GM19025 (cell line): ENCODE measurements at regions not wholly inside any gene's neighbourhood (a gene's known extent, or its start where the extent isn't known, plus 50 kb on each side); places are given as distances from the start of the nearest gene placed in this dataset.
"Not testable (repeated sequence)": the region's sequence is repeated elsewhere in the genome, so short reads cannot be mapped to it uniquely, and the experiment has no call there.

Experiments used
- ATAC-seq: cut with Tn5 transposase; IDR thresholded peaks from one replicate; pipeline ENCODE4 v1.9.1; 2021; ENCODE audit warnings: mild to moderate bottlenecking, low read depth, moderate library complexity; ENCODE audit not compliant: unreplicated experiment

DNA sequence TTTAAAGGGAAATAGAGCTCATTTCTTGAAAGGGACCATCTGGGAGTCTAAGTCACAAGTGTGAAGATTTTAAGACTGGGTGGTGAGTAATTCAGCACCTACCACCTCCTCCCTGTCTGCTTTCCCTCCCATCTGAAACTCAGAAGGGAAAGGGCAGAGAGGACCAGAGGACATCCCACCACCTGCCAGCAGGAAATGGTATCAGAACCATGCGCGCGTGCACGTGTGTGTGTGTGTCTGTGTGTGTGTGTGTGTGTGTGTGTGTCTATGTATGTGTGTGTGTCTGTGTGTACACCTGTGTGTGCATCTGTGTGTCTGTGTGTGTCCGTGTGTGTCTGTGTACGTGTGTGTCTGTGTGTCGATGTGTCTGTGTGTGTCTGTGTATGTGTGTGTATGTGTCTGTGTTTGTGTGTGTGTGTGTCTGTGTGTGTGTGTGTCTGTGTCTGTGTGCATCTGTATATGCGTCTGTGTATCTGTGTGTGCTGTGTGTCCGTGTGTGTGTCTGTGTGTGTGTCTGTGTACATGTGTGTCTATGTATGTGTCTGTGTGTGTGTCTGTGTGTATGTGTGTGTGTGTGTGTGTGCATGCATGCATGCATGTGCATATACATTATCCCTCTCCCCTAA lies 76.8 kb downstream of the ZFP36L2 start:
- peak; percentile 72 for ATAC-seq

DNA sequence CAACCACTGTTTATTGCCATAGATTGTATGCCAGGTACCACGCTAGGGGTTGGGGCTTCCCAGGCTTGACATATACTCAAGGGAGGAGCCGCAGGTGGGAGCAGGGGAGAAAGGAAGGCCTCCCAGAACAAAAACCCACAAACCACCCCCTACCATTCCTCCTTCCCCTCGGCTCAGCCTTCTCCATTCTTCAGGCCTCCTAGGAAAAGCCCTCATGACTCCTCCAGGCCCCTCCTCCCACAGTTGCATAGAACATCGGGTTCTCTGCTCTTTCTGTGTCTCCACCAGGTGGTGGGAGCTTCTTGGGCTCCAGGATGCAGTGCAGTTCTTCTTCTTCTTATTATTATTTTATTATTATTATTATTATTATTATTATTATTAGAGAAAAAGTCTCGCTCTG lies 80.3 kb downstream of the ZFP36L2 start:
- no peak for ATAC-seq

DNA sequence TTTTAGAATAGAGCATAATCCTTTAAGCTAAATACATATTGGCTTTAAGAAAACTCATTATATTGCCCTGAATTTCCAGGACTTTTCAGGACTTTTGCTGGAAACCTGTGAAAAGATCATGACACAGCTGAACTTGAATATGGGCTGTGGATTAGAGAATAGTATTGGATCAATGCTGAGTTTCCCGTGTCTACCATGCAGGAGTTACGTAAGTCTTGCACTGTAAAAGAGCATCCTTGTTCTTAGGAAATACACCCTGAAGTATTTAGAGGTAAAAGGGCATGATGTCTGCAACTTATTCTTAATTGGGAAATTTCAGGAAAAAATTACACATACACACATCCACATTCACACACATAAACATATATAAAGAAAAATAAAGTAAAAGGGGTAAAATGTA lies 82.1 kb downstream of the ZFP36L2 start:
- ATAC-seq, result no peak

DNA sequence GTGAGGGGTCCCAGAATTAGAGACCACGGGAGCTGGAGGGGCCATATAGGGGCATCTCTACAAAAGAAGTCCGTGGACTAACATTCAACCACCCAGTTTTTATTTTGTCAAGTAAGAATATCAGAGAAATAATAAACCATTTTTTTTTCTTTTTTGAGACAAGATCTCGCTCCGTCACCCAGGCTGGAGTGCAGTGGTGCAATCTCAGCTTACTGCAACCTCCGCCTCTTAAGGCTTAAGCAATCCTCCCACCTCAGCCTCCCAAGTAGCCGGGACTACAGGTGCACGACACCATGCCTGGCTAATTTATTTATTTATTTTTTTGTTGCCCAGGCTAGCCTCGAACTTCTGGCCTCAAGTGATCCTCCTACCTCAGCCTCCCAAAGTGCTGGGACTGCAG lies 82.7 kb downstream of the ZFP36L2 start:
- ATAC-seq, result no peak

DNA sequence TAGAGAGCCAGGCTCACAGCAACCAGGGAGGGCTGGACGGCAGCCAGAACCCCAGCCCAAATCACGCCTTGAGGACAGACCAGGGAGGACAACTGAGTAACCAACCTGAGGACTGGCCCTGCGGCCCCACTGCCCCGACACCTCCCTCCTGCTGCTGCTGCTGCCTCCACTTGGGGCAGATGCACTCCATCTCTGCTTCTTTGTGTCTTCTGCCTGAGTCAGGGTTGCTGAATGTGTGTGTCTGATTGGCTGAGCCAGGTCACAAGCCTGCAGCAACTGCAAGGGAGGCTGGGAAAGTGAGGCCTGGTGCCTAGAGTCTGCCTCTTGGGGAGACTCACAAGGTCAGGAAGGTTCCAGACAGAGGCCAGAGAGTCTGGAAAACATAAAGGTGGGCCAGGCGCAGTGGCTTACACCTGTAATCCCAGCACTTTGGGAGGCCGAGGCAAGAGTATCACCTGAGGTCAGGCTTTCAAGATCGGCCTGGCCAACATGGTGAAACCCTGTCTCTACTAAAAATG lies 83.4 kb downstream of the ZFP36L2 start:
- no peak for ATAC-seq

DNA sequence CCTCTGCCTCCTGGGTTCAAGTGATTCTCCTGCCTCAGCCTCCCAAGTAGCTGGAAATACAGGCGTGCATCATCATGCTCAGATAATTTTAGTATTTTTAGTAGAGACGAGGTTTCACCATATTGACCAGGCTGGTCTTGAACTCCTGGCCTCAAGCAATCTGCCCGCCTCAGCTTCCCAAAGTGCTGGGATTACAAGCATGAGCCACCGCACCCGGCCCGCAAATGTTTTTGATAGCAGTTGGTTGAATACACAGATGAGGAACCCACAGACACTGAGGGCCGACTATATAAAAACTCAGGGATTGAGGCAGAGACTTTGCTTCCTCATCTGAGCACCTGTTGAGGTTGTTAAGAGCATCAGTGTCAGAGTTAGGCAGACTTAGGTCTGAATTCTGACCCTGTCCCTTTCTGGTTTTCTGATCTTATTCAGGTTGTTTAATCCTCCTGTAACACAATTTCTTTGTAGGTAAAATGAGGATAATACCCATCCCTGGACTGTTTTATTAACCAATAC lies 84.7 kb downstream of the ZFP36L2 start:
- not testable (repeated sequence) for ATAC-seq

DNA sequence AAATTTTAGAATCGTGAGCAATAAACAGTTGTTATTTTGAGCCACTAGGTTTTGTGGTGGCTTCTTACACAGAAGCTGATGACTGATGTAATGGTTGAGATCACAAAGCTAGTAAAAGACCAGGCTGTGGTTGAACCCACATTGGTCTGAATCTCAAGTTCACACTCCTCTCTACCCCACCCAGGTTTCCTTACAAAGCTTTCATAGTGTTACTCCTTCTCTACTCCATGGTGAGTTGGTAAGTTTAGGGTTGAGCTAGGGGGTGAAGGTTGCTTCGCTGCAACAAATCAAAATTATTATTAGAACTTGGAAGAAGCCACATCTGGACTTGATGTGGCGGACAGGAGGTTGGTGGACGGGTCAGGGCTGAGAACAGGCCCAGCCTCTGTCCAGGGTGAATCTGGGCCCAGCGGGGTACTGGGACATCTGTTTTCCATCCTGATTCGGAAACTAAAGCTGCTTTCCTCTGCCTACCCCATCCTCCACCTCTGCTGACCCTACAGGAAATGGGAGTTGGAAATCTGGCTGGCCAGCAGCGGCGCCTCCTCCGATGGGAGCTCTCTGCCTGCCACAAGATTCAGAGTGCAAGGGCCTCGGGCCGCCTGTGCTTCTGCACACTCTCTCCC lies 86.3 kb downstream of the ZFP36L2 start:
- no peak for ATAC-seq

DNA sequence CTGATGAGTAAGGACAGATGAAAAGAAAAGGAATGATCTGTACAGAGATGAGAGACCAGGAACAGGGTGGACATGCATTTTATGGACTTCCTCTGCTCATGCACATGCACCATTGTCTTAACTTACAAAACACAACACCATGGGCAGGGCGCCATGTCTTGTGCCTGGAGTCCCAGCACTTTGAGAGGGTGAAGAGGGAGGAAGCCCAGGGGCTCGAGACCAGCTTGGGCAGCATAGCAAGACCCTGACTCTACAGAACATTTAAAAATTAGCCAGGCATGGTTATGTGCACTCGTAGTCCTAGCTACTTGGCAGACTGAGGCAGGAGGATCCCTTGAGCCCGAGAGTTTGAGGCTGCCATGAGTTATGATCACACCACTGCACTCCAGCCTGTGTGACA lies 86.9 kb downstream of the ZFP36L2 start:
- no peak for ATAC-seq

DNA sequence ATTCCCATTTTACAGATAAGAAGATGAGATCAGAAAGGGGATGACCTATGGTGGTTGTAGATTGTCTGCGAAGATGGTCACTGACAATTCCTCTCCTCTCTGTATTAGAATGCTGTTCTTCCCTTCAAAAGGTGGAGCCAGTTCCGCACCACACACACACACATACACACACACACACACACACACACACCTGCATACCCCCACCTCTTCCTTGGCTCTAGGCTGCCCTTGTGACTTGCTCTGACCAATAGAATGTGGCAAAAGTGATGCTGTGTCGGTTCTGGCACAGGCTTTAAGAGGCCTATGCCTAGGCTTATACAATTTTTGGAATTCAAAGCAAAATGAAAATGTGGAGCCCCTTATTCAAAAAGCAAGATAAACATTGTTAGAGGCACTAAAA lies 88.0 kb downstream of the ZFP36L2 start:
- no peak for ATAC-seq

DNA sequence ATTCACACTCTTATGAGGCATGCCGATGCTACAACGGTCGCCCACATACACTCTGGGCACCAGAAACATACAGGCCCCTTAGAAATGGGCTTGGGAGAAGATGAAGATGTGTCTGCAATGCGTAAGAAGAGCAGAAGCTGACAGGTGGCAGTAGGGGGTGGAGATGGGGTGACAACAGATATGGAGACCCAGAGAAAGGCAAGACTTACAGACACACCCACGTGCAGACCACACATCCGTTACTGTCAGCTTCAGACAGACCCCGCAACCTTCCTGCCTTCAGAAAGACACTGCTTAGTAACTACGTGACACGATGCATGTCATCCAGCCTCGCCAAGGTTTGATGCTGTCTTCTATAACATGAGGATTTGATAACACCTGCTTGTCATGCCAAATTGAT lies 89.5 kb downstream of the ZFP36L2 start:
- no peak for ATAC-seq

DNA sequence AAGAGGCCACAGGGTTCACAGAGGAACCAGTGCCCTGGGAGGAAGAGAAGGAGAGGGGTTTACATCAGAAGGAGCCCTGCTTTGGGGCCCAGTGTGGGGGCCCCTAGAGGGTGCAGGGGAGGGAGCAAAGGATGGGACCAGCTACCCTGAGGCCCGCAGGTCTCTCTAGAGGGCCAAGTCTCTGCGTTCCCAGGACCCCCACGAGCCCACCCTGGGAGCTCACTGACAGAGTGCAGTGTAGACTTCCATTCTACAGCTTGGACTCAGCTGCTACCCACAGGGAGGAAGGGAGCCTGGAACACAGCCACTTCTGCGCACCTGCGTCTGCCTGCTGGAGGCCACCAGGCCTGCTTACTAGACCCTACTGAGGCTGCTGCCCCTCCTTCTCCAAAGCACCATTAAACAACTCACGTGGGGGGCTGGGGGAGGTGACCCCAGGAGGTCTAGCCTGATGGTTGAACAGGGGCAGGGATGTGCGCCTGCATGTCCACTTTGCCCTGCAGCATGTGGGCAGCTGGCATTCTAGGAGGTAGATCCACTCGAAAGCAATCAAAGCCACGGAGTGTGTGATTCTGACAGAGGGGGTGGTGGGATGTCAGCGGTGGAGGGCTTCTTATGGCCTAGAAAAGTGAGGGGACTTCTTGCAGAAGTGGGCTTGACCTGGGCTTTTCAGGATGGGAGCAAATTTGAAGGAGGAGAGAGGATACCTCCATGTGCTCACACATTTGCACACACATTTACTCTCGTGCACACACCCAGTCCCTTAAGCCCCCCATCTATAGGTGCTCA lies 90.2 kb downstream of the ZFP36L2 start:
- no peak for ATAC-seq

DNA sequence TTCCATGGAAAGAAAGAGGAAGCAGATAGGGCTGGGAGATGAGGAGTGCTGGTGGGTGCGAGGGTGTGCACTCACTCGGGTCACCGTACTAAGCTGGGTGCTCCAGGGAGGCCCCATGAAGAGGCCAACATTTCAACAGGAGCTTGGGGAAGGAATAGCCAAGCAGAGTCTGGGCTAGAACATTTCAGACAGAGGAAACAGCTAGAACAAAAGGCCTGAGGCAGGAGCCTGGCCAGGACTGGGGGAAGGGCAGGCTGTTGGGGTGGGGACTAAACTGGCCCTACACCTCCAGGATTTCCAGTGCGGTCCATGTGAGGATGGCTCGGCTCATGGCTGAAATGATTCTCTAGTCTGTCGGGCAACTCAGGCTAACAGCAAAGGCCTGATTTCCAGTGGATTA lies 90.8 kb downstream of the ZFP36L2 start:
- ATAC-seq, result no peak

DNA sequence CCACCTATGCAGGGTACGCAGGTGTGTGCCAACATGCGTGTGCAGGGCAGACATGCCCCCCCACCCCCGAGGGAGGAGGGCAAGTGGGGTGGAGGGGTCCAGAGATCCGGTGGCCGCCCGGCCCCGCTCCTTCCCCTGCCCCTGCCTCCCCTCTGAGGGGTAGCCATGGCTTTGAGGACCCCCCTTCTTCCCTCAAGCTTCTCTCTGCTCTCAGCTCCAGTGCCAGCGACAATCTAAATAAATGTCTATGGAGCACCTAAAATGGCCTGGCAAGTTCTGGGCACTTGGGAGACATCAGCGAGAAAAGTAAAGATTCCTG lies 91.9 kb downstream of the ZFP36L2 start:
- no peak for ATAC-seq

DNA sequence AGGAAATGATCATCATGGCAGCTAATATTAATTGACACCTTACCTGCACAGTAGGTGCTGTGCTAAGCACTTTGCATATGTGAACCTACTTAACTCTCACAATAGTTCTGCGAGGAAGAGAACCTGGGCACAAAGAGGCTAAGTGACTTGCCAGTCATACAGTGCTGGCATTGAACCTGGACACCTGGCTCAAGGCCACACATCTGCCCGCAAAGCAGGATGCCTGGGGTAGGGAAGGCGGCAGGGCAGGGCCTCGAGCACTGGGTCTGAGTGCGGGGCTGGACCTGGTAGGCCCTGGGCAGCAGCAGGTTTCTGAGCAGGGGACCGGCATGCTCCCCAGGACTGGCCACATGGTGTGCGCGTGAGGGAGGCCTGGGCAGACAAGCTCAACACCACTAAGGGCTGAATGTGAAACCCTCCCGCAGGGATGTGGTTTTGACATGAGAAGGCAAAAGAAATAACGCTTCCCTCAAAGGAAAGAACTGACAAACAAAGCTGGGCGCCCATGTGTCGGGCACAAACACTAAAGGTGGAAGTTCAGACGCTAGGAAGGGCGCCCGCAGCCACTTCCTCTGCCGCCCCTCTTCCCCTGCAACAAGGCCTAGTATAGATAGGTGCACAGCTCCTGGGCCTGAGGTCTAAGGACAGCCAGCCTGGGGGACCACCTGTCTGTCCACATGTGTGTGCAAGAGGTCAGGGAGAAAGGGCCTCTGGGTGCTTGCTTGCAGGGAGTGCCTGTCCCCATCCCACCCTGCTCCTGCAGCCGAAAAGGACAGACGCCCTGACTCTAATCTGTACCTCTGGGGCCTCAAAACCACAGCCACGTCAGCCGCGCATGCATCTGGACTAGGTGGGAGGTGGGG lies 92.5 kb downstream of the ZFP36L2 start:
- ATAC-seq, result no peak

DNA sequence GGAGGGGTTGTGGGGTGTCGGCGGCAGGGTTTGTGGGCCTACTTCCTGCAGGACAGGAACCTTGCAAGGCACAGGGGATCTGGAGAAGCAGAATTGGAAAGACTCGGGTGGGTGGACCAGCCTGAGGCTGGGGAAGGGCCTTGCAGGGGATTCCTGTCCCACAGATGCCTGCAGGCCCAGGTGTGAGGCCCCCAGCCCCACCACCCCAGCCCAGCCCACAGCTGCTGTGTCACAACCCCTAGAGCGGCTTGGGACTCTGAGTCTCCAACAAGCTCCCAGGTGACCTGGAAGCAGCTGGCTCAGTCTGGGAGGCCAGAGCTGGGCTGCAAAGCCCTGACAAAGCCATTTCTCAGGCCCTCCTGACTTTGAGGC lies 93.1 kb downstream of the ZFP36L2 start:
- no peak for ATAC-seq

DNA sequence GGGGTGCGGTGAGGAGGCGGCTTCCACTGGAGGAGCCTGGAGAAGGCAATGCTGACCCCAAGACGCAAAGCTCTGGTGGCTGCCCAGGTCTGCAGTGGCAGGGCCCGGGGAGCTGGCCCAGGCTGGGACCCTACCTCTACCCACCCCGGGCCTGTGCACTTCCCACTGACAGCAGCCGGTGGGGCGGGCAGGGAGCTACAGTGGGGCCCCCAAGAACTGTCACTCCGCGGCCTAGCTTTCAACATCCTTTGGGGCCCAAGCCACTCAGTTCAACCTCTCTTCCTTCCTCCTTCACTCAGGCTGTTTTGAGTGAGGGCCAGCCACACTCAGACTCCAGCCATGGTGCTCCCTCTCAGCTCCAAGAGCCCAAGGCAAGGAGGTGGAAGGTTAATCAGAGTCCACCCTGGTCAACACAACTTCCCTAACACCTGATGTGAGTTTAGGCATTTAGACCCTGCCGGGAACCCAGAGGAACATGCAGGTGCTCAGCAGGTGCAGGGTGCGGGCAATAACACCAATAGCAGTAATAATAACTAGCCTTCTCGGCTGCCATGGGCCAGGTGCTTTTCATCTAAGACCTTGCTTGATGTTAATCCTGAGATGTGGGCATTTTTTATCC lies 93.6 kb downstream of the ZFP36L2 start:
- ATAC-seq, result no peak

DNA sequence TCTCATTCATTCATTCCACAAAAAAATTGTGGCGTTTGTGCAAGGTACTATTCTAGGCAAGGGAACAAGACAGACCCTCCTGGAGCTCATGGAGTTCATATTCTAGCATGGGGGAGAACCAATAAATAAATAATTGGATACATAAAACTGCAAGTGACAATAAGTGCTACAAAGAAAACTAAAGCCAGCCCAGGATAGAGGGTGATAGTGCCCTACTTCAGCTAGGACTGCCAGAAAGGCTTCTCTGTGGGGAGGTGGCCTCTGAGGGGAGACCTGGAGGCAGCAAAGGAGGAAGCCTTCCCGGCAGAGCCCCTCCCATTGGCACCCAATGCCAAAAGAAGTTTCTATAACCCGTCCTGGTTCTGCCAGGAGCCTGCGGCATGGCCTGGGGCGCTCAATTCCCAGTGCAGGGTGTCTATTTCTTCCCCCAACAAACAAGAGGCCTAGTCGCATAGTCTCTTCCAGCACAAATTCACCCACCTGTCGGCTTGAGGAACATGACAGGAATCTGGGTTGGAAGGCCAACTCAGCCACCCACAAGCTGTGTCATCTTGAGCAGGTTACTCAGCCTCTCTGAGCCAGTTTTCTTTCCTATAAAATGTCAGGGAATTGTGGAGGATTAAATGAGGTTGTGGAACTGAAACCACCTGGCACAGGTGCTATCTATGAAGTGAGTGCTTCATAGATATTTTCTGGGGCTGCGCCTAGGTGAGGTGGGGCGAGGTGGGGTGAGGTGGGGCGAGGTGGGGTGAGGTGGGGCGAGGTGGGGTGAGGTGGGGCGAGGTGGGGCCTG lies 94.3 kb downstream of the ZFP36L2 start:
- ATAC-seq, result no peak

DNA sequence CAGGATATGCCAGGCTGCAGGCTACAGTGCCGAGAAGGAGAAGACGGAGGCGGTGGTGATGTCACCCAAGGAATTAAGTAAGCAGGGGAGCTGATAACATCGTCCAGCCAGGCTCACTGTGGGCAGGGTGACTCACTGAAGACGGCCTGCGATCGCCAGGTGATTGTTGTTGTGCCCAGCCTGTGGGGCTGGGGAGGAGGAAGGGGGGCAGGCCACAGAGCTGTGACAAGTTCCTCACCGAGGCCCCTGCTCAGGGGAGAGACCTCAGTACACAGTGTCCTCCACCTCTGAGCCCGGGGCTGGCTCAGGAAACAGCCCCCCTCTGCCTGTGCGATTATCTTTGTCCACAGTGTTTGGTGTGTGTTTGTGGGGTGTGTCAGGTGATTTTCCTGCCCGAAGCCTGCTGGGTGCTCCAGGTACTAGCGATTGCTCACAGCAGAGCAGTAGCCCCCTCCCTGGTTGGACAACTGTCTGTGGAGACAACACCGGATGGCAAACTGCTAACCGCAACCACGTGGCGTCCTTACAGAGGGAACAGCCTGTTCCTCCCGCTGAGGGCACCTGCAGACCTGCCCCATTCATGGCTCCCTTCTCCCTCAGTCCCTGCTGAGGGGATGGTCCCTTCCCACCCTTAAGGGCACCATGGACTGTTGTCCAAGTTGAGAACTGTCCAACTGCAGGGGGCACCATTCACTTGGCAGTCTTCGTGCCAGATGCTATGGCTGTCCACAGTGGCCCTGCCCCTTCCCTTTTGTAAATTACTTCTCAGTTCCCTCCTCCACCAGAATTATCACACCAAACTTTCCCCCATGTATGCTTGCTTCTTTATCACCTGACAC lies 95.1 kb downstream of the ZFP36L2 start:
- ATAC-seq, result peak; percentile 42

DNA sequence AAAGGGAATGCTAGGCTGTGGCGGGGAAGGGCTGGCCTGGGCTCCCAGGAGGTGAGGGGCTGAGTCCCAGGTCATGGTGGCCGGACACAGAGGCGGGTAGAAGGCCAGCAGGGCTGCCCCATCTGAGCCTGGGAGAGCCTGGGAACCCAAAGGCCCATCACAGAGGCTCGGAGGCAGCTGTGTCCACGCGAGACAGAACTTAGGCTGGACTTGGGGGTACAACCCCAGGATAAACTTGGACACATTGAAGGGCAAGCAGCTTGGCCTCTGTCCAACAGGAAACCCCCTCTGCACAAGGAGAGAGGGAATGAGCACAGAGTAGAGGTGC lies 95.9 kb downstream of the ZFP36L2 start:
- ATAC-seq, result no peak
